H1 (cell line): ENCODE measurements at regions not wholly inside any gene's neighbourhood (a gene's known extent, or its start where the extent isn't known, plus 50 kb on each side); places are given as distances from the start of the nearest gene placed in this dataset.
"Not testable (repeated sequence)": the region's sequence is repeated elsewhere in the genome, so short reads cannot be mapped to it uniquely, and the experiment has no call there.

Experiments used
- CTCF ChIA-PET: fragments of 300-600 bp; sonication (Branson Sonifier 250); formaldehyde crosslinking; loops from one replicate; lab custom pipeline; 2021; ENCODE audit not compliant: partially characterized antibody; lab: Charles Lee
- POLR2A ChIA-PET: fragments of 300-600 bp; sonication (Branson Sonifier 250); formaldehyde crosslinking; loops from one replicate; lab custom pipeline; 2021; ENCODE audit warnings: inconsistent platforms; ENCODE audit not compliant: partially characterized antibody; lab: Charles Lee
- DNase-seq, 2 experiments: peaks; one replicate each; pipeline versions ENCODE4 v3.0.0 to v3.0.0-alpha.2; 2010 to 2022; ENCODE audit warnings: low spot score in 2 of 2, low read depth in 1 of 2, mixed read lengths in 1 of 2
- FAIRE-seq: peaks from 2 replicates; lab custom pipeline; 2011; peaks lifted over from hg19 to GRCh38; lab: Jason Lieb, UNC
- H2AFZ ChIP-seq: 2 replicates; pipeline ENCODE4 v1.8.1; 2012; ENCODE audit warnings: low read length, inconsistent platforms
- H2AK5ac ChIP-seq: 2 replicates; pipeline ENCODE4 v1.6.1; 2013; ENCODE audit warnings: low read depth, low read length
- H2BK120ac ChIP-seq: replicated peaks from 2 replicates; pipeline ENCODE3; 2013; ENCODE audit warnings: low read depth, low read length, inconsistent platforms
- H2BK12ac ChIP-seq: 2 replicates; pipeline ENCODE4 v1.6.1; 2013; ENCODE audit warnings: low read depth, low read length
- H2BK15ac ChIP-seq: 2 replicates; pipeline ENCODE4 v1.6.1; 2013; ENCODE audit warnings: low read length
- H2BK20ac ChIP-seq: 2 replicates; pipeline ENCODE4 v1.6.1; 2013; ENCODE audit warnings: low read length
- H2BK5ac ChIP-seq: 2 replicates; pipeline ENCODE4 v1.6.1; 2013; ENCODE audit warnings: low read depth, low read length
- H3K14ac ChIP-seq: 2 replicates; pipeline ENCODE4 v1.6.1; 2013; ENCODE audit warnings: inconsistent platforms; ENCODE audit not compliant: insufficient read length
- H3K18ac ChIP-seq: 2 replicates; pipeline ENCODE4 v1.6.1; 2013; ENCODE audit warnings: low read length; ENCODE audit errors: extremely low read depth
- H3K23ac ChIP-seq: 2 replicates; pipeline ENCODE4 v1.6.1; 2013; ENCODE audit warnings: inconsistent platforms; ENCODE audit not compliant: insufficient read length
- H3K23me2 ChIP-seq: 2 replicates; pipeline ENCODE4 v1.6.1; 2013; ENCODE audit warnings: low read depth, low read length
- H3K27ac ChIP-seq: 2 replicates; pipeline ENCODE4 v1.6.1; 2011; ENCODE audit warnings: low read depth, low read length, inconsistent platforms
- H3K27me3 ChIP-seq, 4 experiments: replicated peaks in 1 of 4; 1 replicate in 1 of 4; 2 replicates in 3 of 4; pipeline versions ENCODE4 v1.6.1 to v1.8.1; 2011 to 2013; ENCODE audit warnings: low read length in 3 of 4, mild to moderate bottlenecking in 3 of 4, inconsistent platforms in 2 of 4, mixed read lengths in 2 of 4, moderate library complexity in 1 of 4; ENCODE audit not compliant: control insufficient read depth in 3 of 4, insufficient read depth in 3 of 4; ENCODE audit errors: extremely low read depth in 1 of 4
- H3K36me3 ChIP-seq, 4 experiments: 2 replicates each; pipeline versions ENCODE4 v1.6.1 to v1.8.1; 2011 to 2013; ENCODE audit warnings: mild to moderate bottlenecking in 4 of 4, low read length in 3 of 4, moderate library complexity in 2 of 4, control low read depth in 1 of 4, inconsistent platforms in 1 of 4; ENCODE audit not compliant: insufficient read depth in 4 of 4, control insufficient read depth in 2 of 4
- H3K4ac ChIP-seq: replicated peaks from 2 replicates; pipeline ENCODE3; 2013; ENCODE audit warnings: low read length, low read depth, mixed read lengths, inconsistent platforms; ENCODE audit not compliant: insufficient read length
- H3K4me1 ChIP-seq, 4 experiments: replicated peaks in 1 of 4; 1 replicate in 1 of 4; 2 replicates in 3 of 4; pipeline versions ENCODE4 v1.6.1 to v1.8.1; 2011 to 2013; ENCODE audit warnings: low read length in 3 of 4, inconsistent platforms in 2 of 4, mixed read lengths in 1 of 4; ENCODE audit not compliant: insufficient read depth in 4 of 4, control insufficient read depth in 3 of 4
- H3K4me2 ChIP-seq, 2 experiments: 2 replicates each; pipeline versions ENCODE4 v1.6.1 to v1.8.1; 2011 to 2013; ENCODE audit warnings: low read depth in 2 of 2, low read length in 2 of 2, control low read depth in 1 of 2, inconsistent platforms in 1 of 2, mild to moderate bottlenecking in 1 of 2; ENCODE audit not compliant: insufficient read depth in 1 of 2
- H3K4me3 ChIP-seq, 4 experiments: fragments of 200-600, 300-600 bp in 1 of 4; sonication (generic), shearing (Covaris generic), sonication (Bioruptor Twin) in 1 of 4; 2 replicates each; pipeline versions ENCODE4 v1.5.1 to v1.8.1; 2011 to 2016; ENCODE audit warnings: low read length in 4 of 4, low read depth in 3 of 4, control low read depth in 2 of 4, inconsistent platforms in 2 of 4, mild to moderate bottlenecking in 2 of 4, mixed read lengths in 1 of 4, moderate library complexity in 1 of 4; ENCODE audit not compliant: insufficient read depth in 2 of 4; ENCODE audit errors: extremely low read depth in 1 of 4
- H3K56ac ChIP-seq: replicated peaks from 2 replicates; pipeline ENCODE3; 2013; ENCODE audit warnings: low read depth, mild to moderate bottlenecking, mixed read lengths, low read length, inconsistent platforms; ENCODE audit not compliant: insufficient read length
- H3K79me1 ChIP-seq: 2 replicates; pipeline ENCODE4 v1.6.1; 2013; ENCODE audit warnings: low read depth, low read length, control low read depth
- H3K79me2 ChIP-seq, 2 experiments: 2 replicates each; pipeline versions ENCODE4 v1.6.1 to v1.8.1; 2012 to 2013; ENCODE audit warnings: low read length in 2 of 2, mild to moderate bottlenecking in 2 of 2, inconsistent platforms in 1 of 2; ENCODE audit not compliant: insufficient read depth in 2 of 2, control insufficient read depth in 1 of 2
- H3K9ac ChIP-seq, 4 experiments: replicated peaks in 1 of 4; 1 replicate in 1 of 4; 2 replicates in 3 of 4; pipeline versions ENCODE4 v1.6.1 to v1.8.1; 2011 to 2013; ENCODE audit warnings: low read depth in 3 of 4, low read length in 3 of 4, control low read depth in 2 of 4, mild to moderate bottlenecking in 2 of 4, moderate library complexity in 2 of 4, inconsistent platforms in 1 of 4; ENCODE audit errors: extremely low read depth in 1 of 4
- H3K9me3 ChIP-seq, 2 experiments: 2 replicates each; pipeline versions ENCODE4 v1.6.1 to v1.8.1; 2012 to 2013; ENCODE audit warnings: mild to moderate bottlenecking in 2 of 2, moderate library complexity in 2 of 2, control low read depth in 1 of 2, inconsistent platforms in 1 of 2, low read depth in 1 of 2, low read length in 1 of 2, mixed read lengths in 1 of 2; ENCODE audit not compliant: insufficient read depth in 2 of 2
- H4K20me1 ChIP-seq, 2 experiments: replicated peaks in 1 of 2; 2 replicates each; pipeline versions ENCODE3 to v1.8.1; 2011 to 2013; ENCODE audit warnings: inconsistent platforms in 2 of 2, low read length in 2 of 2, mild to moderate bottlenecking in 1 of 2; ENCODE audit not compliant: insufficient read depth in 2 of 2, control insufficient read depth in 1 of 2
- H4K5ac ChIP-seq: 2 replicates; pipeline ENCODE4 v1.6.1; 2013; ENCODE audit warnings: low read length, low read depth, mixed read lengths, inconsistent platforms; ENCODE audit not compliant: insufficient read length
- H4K8ac ChIP-seq: 2 replicates; pipeline ENCODE4 v1.8.0; 2013; ENCODE audit warnings: mild to moderate bottlenecking, moderate library complexity, low read length, inconsistent platforms; ENCODE audit not compliant: insufficient read depth; ENCODE audit errors: extremely low read depth
- H4K91ac ChIP-seq: replicated peaks from 2 replicates; pipeline ENCODE3; 2013; ENCODE audit warnings: low read length, mixed read lengths, inconsistent platforms; ENCODE audit not compliant: insufficient read length
- WGBS, 2 experiments: shearing (Covaris generic) in 1 of 2; methylation state at CpG; one replicate each; pipeline versions ENCODE4 v1.1.6 to v1.1.7; 2013 to 2015; ENCODE audit warnings: low lambda C conversion rate in 2 of 2, mixed read lengths in 2 of 2, inconsistent platforms in 1 of 2, low coverage in 1 of 2, missing lambda C conversion rate in 1 of 2; ENCODE audit not compliant: insufficient replicate concordance in 2 of 2, insufficient coverage in 1 of 2, insufficient read length in 1 of 2; ENCODE audit errors: extremely low coverage in 1 of 2, missing lambda C conversion rate in 1 of 2; 5-methylcytosine and 5-hydroxymethylcytosine counted together

DNA sequence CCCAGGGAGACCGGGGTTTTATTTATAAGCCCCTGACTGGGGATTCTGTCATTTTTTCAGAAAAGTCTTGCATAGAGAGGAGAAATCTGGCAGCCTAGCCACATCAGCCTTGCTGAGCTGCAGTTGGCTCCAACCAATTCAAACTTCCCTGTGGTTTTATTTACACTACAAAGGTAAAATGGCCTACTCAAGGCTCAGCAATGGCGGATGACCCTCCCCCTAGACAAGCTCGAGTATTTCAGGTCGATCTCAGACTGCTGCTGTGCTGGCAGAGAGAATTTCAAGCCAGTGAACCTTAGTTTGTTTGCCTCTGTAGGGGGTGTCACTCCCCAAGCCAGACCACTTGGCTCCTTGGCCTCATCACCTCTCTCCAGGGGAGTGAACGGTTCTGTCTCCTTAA lies 52.9 kb downstream of the CDY2A start:
- H4K8ac ChIP-seq, H4K20me1 ChIP-seq, H3K9ac ChIP-seq, H2BK12ac ChIP-seq, H3K9me3 ChIP-seq, FAIRE-seq, H2BK15ac ChIP-seq, H4K5ac ChIP-seq, H3K14ac ChIP-seq, H3K18ac ChIP-seq, H3K36me3 ChIP-seq, H3K23me2 ChIP-seq, H2AFZ ChIP-seq, DNase-seq, H4K91ac ChIP-seq, H3K79me1 ChIP-seq, H3K27me3 ChIP-seq, CTCF ChIA-PET, H3K4me3 ChIP-seq, H2AK5ac ChIP-seq, H3K4me1 ChIP-seq, H3K4ac ChIP-seq, POLR2A ChIA-PET, H3K56ac ChIP-seq, H2BK20ac ChIP-seq, H3K27ac ChIP-seq, H2BK5ac ChIP-seq, H3K23ac ChIP-seq, H3K79me2 ChIP-seq, H2BK120ac ChIP-seq, H3K4me2 ChIP-seq: not testable (repeated sequence)
- WGBS, 2 experiments, result no CpG with 5 or more reads among the region's 5 CpGs

DNA sequence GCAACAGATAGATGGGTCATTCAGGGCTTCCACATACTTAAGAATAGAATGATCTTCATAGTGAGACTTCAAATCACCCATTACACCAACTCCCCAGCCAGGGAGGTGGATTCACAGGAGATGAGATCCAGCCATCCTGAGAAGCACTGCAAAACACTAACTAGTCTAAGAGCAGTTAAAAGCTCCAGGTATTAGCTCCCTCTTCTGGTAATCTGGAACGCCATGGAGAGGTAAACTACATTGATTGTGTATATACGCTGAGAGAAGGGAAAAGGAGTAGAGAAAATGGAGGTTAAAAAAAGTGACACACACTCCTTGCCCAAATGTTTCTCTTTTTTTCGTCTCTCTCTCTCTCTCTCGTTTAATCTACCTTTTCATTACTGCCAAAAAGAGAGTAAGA lies 60.3 kb downstream of the CDY2A start:
- FAIRE-seq, result peak; percentile 24
- H4K20me1 ChIP-seq, H2AFZ ChIP-seq, H3K9ac ChIP-seq, H3K18ac ChIP-seq, H3K9me3 ChIP-seq, H3K79me1 ChIP-seq, H2BK20ac ChIP-seq, H3K4ac ChIP-seq, H2BK120ac ChIP-seq, CTCF ChIA-PET, H2BK12ac ChIP-seq, H3K4me2 ChIP-seq, H4K8ac ChIP-seq, H3K27me3 ChIP-seq, H2AK5ac ChIP-seq, H2BK15ac ChIP-seq, H3K23ac ChIP-seq, H3K56ac ChIP-seq, H3K36me3 ChIP-seq, H3K27ac ChIP-seq, H3K4me1 ChIP-seq, H4K5ac ChIP-seq, H3K4me3 ChIP-seq, H3K23me2 ChIP-seq, DNase-seq, POLR2A ChIA-PET, H3K79me2 ChIP-seq, H2BK5ac ChIP-seq, H3K14ac ChIP-seq, H4K91ac ChIP-seq: not testable (repeated sequence)
- no CpG with 5 or more reads among the region's 4 CpGs for WGBS, 2 experiments
